ENCODE measurements at regions not wholly inside any gene's neighbourhood (a gene's known extent, or its start where the extent isn't known, plus 50 kb on each side); places are given as distances from the start of the nearest gene placed in this dataset.

DNA sequence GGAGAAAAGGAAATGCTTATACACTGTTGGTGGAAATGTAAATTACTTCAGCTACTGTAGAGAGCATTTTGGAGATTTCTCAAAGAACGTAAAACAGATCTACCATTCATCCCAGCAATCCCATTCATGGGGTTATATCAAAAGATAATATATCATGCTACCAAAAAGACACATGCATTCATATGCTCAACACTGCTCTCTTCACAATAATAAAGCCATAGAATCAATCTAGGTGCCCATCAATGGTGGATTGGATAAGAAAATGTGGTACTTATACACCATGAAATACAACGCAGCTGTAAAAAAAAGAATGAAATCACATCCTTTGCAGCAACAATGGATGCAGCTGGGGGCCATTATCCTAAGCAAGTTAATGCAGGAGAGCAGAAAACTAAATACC lies 1487.7 kb upstream of the SEL1L start:
- Histone ChIP-seq H3K36me3 (replicated peaks in 1 of 2) (no peaks in the 10 kb centered on the region), H3K27me3 (no peaks in the 10 kb centered on the region), H3K4me3 (no peak overlapping the region), H3K9me3 (replicated peaks in 1 of 3) (no peaks in the 10 kb centered on the region), H3K4me1 (replicated peaks in 1 of 2) (no peaks in the 10 kb centered on the region), H3K27ac (no peak overlapping the region)
- no peak for DNase-seq
- intact Hi-C loops (cut with DNase I) = no loop called here
- TF ChIP-seq POLR2A (IDR thresholded peaks at IDR 0.05) = no peak
- TF ChIP-seq CTCF (IDR thresholded peaks at IDR 0.05) = no peak
- 71 to 78% (median 76%) methylated on average over 2 of the region's 2 CpGs for whole genome bisulfite sequencing, 4 donors

- 75 to 83% (median 78%) methylated on average over 3 of the region's 3 CpGs for WGBS, 4 donors
- DNase-seq = no peak
- Histone ChIP-seq H3K27ac (no peak overlapping the region), H3K9me3 (replicated peaks in 1 of 3) (no peaks in the 10 kb centered on the region), H3K4me3 (no peak overlapping the region), H3K36me3 (replicated peaks in 1 of 2) (no peaks in the 10 kb centered on the region), H3K4me1 (replicated peaks in 1 of 2) (no peaks in the 10 kb centered on the region), H3K27me3 (no peaks in the 10 kb centered on the region)
- TF ChIP-seq CTCF (IDR thresholded peaks at IDR 0.05) (no peak), POLR2A (IDR thresholded peaks at IDR 0.05) (no peak)
- intact Hi-C loops (cut with DNase I) = no loop called here
Observed at GRCh38 chr14:83023369-83023768, 1489.7 kb upstream of the SEL1L start.

- Histone ChIP-seq H3K27me3 (no peaks in the 10 kb centered on the region), H3K36me3 (replicated peaks in 1 of 2) (no peaks in the 10 kb centered on the region), H3K27ac (no peak overlapping the region), H3K9me3 (replicated peaks in 1 of 3) (no peaks in the 10 kb centered on the region), H3K4me1 (replicated peaks in 1 of 2) (no peaks in the 10 kb centered on the region), H3K4me3 (no peak overlapping the region)
- intact Hi-C loops (cut with DNase I) = no loop called here
- WGBS, 4 donors = 57 to 85% (median 74%) methylated on average over 2 of the region's 2 CpGs
- no peak for DNase-seq
- TF ChIP-seq CTCF (IDR thresholded peaks at IDR 0.05) = no peak
- TF ChIP-seq POLR2A (IDR thresholded peaks at IDR 0.05) = no peak
Observed at GRCh38 chr14:83041224-83041623, 1507.6 kb upstream of the SEL1L start.

GRCh38 chr14:83042858-83043257 lies 1509.2 kb upstream of the SEL1L start:
- no peaks in the 10 kb centered on the region for H3K36me3 ChIP-seq (replicated peaks in 1 of 2)
- H3K27me3 ChIP-seq = no peaks in the 10 kb centered on the region
- TF ChIP-seq POLR2A (IDR thresholded peaks at IDR 0.05) (no peak), CTCF (IDR thresholded peaks at IDR 0.05) (no peak)
- H3K9me3 ChIP-seq (replicated peaks in 1 of 3) = no peaks in the 10 kb centered on the region
- no peak overlapping the region for H3K4me3 ChIP-seq
- no peak overlapping the region for H3K27ac ChIP-seq
- intact Hi-C loops (cut with DNase I) = no loop called here
- no peaks in the 10 kb centered on the region for H3K4me1 ChIP-seq (replicated peaks in 1 of 2)
- 38 to 88% (median 79%) methylated on average over 2 of the region's 2 CpGs for WGBS, 4 donors
- DNase-seq = no peak
